Endothelial cell of umbilical vein (primary cell): ENCODE measurements at regions not wholly inside any gene's neighbourhood (a gene's known extent, or its start where the extent isn't known, plus 50 kb on each side); places are given as distances from the start of the nearest gene placed in this dataset.

Experiments used
- BruUV-seq: library from RNA; stranded (reverse); fragments of 400-500 nt; replicated peaks from 2 replicates; lab custom pipeline; 2021; lab: Mats Ljungman, UMichigan
- CTCF ChIA-PET: fragments of 300-600, 350-600 bp; sonication (Branson Sonifier 250); formaldehyde crosslinking; loops from one replicate; lab custom pipeline; 2021; ENCODE audit warnings: antibody characterized with exemption, inconsistent platforms; lab: Charles Lee
- POLR2A ChIA-PET: fragments of 300-600, 350-600 bp; sonication (Branson Sonifier 250); formaldehyde crosslinking; loops from one replicate; lab custom pipeline; 2021; ENCODE audit warnings: antibody characterized with exemption, inconsistent platforms; lab: Charles Lee
- DNase-seq: peaks from one replicate; pipeline ENCODE4 v3.0.0-alpha.2; 2011; ENCODE audit warnings: low read depth, low spot score
- FAIRE-seq: peaks from 2 replicates; lab custom pipeline; 2011; peaks lifted over from hg19 to GRCh38; lab: Jason Lieb, UNC
- H2AFZ ChIP-seq: 2 replicates; pipeline ENCODE4 v1.6.0; 2012; ENCODE audit warnings: low read depth, low read length, control low read depth, inconsistent platforms
- H3K27ac ChIP-seq: 2 replicates; pipeline ENCODE4 v1.5.1; 2011; ENCODE audit warnings: low read depth, mild to moderate bottlenecking, control low read depth, low read length, moderate library complexity; ENCODE audit not compliant: insufficient read depth
- H3K27me3 ChIP-seq, 2 experiments: 2 replicates each; pipeline versions ENCODE4 v1.6.0 to v1.6.1; 2011; ENCODE audit warnings: low read length in 2 of 2, mixed read lengths in 1 of 2; ENCODE audit not compliant: control insufficient read depth in 2 of 2, insufficient read depth in 2 of 2
- H3K36me3 ChIP-seq, 2 experiments: 2 replicates in 1 of 2; 3 replicates in 1 of 2; pipeline ENCODE4 v1.5.1; 2011; ENCODE audit warnings: low read length in 2 of 2, mild to moderate bottlenecking in 1 of 2, moderate library complexity in 1 of 2; ENCODE audit not compliant: control insufficient read depth in 2 of 2, insufficient read depth in 2 of 2; ENCODE audit errors: extremely low read depth in 1 of 2
- H3K4me1 ChIP-seq: 3 replicates; pipeline ENCODE4 v1.5.1; 2011; ENCODE audit warnings: mild to moderate bottlenecking, low read length; ENCODE audit not compliant: control insufficient read depth, insufficient read depth; ENCODE audit errors: extremely low read depth
- H3K4me2 ChIP-seq: 2 replicates; pipeline ENCODE4 v1.6.1; 2011; ENCODE audit warnings: low read length, control low read depth, mixed read lengths; ENCODE audit not compliant: insufficient read depth
- H3K4me3 ChIP-seq, 3 experiments: fragments of 200-600 bp in 1 of 3; sonication (generic), shearing (Covaris generic) in 1 of 3; replicated peaks in 1 of 3; 2 replicates each; pipeline ENCODE4 v1.5.1; 2011 to 2016; ENCODE audit warnings: control low read depth in 3 of 3, low read length in 3 of 3, mild to moderate bottlenecking in 2 of 3, inconsistent platforms in 1 of 3, low read depth in 1 of 3, moderate library complexity in 1 of 3; ENCODE audit not compliant: insufficient read depth in 1 of 3
- H3K79me2 ChIP-seq: 2 replicates; pipeline ENCODE4 v1.6.0; 2012; ENCODE audit warnings: low read length, inconsistent platforms; ENCODE audit not compliant: control insufficient read depth, insufficient read depth
- H3K9ac ChIP-seq: replicated peaks from 2 replicates; pipeline ENCODE3; 2011; ENCODE audit warnings: low read length, control low read depth; ENCODE audit not compliant: insufficient read depth; ENCODE audit errors: extremely low read depth
- H3K9me1 ChIP-seq: replicated peaks from 3 replicates; pipeline ENCODE4 v1.6.0; 2011; ENCODE audit warnings: mild to moderate bottlenecking, low read length; ENCODE audit not compliant: control insufficient read depth, insufficient read depth; ENCODE audit errors: extremely low read depth
- H3K9me3 ChIP-seq: replicated peaks from 2 replicates; pipeline ENCODE4 v1.5.1; 2012; ENCODE audit warnings: low read length, inconsistent platforms; ENCODE audit not compliant: control insufficient read depth, insufficient read depth
- H4K20me1 ChIP-seq: replicated peaks from 2 replicates; pipeline ENCODE3; 2011; ENCODE audit warnings: mild to moderate bottlenecking, low read length; ENCODE audit not compliant: control insufficient read depth, insufficient read depth; ENCODE audit errors: extremely low read depth
- EZH2 ChIP-seq: IDR thresholded peaks from 2 replicates; pipeline ENCODE4 v1.6.1; 2012; ENCODE audit warnings: borderline replicate concordance, low read depth, mild to moderate bottlenecking, moderate library complexity, low read length, inconsistent platforms; ENCODE audit not compliant: severe bottlenecking
- FOS ChIP-seq: IDR thresholded peaks from 2 replicates; pipeline ENCODE4 v1.6.1; 2011; ENCODE audit warnings: mild to moderate bottlenecking, low read length, moderate library complexity, borderline replicate concordance; ENCODE audit not compliant: insufficient read depth
- GATA2 ChIP-seq: IDR thresholded peaks from 2 replicates; pipeline ENCODE4 v1.7.0; 2011; ENCODE audit warnings: low read depth, mild to moderate bottlenecking, moderate library complexity, mixed read lengths, low read length; ENCODE audit not compliant: insufficient read length, insufficient read depth
- JUN ChIP-seq: IDR thresholded peaks from 2 replicates; pipeline ENCODE4 v1.6.1; 2011; ENCODE audit warnings: borderline replicate concordance, low read depth; ENCODE audit not compliant: insufficient read length, insufficient read depth
- MAX ChIP-seq: IDR thresholded peaks from 2 replicates; pipeline ENCODE4 v1.6.1; 2011; ENCODE audit not compliant: insufficient read depth, insufficient read length
- MYC ChIP-seq: IDR thresholded peaks from one replicate; pipeline ENCODE4 v1.6.1; 2011; ENCODE audit warnings: mild to moderate bottlenecking, low read depth, low read length
- POLR2A ChIP-seq: IDR thresholded peaks from 2 replicates; pipeline ENCODE4 v1.6.1; 2012; ENCODE audit warnings: low read depth, mild to moderate bottlenecking, control low read depth, low read length
- POLR2AphosphoS5 ChIP-seq: IDR thresholded peaks from 2 replicates; pipeline ENCODE4 v1.6.1; 2012; ENCODE audit warnings: low read depth, mild to moderate bottlenecking, control low read depth, low read length, moderate library complexity; ENCODE audit not compliant: insufficient read depth
- dilution Hi-C: fragments of 300-500 bp; cut with MboI; formaldehyde crosslinking; loops from one replicate; pipeline ENCODE4 v1.15.0; 2019; ENCODE audit warnings: low sequenced_read_pairs; ENCODE audit not compliant: extremely low pct_ligation_motif_present
- intact Hi-C: fragments of 100-400 bp; cut with micrococcal nuclease; formaldehyde crosslinking; loops from one replicate; pipeline ENCODE4 v1.10.0; 2022

- dilution Hi-C loops (no loop called here), intact Hi-C loops (no loop called here)
- TF ChIP-seq POLR2AphosphoS5, result no peak
- TF ChIP-seq MYC, result no peak
- TF ChIP-seq POLR2A, result no peak
- TF ChIP-seq FOS, result no peak
- TF ChIP-seq JUN, result no peak
- TF ChIP-seq EZH2, result no peak
- no peak for TF ChIP-seq MAX
- no peaks in the 10 kb centered on the region for H3K79me2 ChIP-seq
- no peak overlapping the region for H3K4me2 ChIP-seq
- H4K20me1 ChIP-seq, result no peaks in the 10 kb centered on the region
- ChIA-PET POLR2A (no interaction called here), CTCF (no interaction called here)
- H3K27me3 ChIP-seq, result no peaks in the 10 kb centered on the region
- no TSS peak for BruUV-seq
- H3K9me1 ChIP-seq, result no peaks in the 10 kb centered on the region
- no peak overlapping the region for H3K4me3 ChIP-seq
- H2AFZ ChIP-seq, result no peak overlapping the region
- no peaks in the 10 kb centered on the region for H3K4me1 ChIP-seq
- no peak overlapping the region for H3K27ac ChIP-seq
- DNase-seq, result no peak
- no peaks in the 10 kb centered on the region for H3K36me3 ChIP-seq
- peaks cover 5% of the 10 kb centered on the region for H3K9me3 ChIP-seq
- no peak overlapping the region for H3K9ac ChIP-seq
- no peak for FAIRE-seq
Measured at GRCh38 chr2:122610948-122611609, 855.6 kb downstream of the TSN start.

GRCh38 chr2:122622934-122623333, 867.5 kb downstream of the TSN start:
- BruUV-seq, result no TSS peak
- POLR2A ChIA-PET, result no interaction called here
- no peak for TF ChIP-seq POLR2AphosphoS5
- TF ChIP-seq MAX, result no peak
- TF ChIP-seq JUN, result no peak
- no peak for TF ChIP-seq EZH2
- no peak for TF ChIP-seq MYC
- no peak for TF ChIP-seq FOS
- no peak for TF ChIP-seq POLR2A
- no peak for TF ChIP-seq GATA2
- Histone ChIP-seq H3K36me3 (no peaks in the 10 kb centered on the region), H4K20me1 (no peaks in the 10 kb centered on the region), H2AFZ (no peak overlapping the region), H3K9me3 (peaks cover 3% of the 10 kb centered on the region), H3K27me3 (no peaks in the 10 kb centered on the region), H3K4me1 (no peaks in the 10 kb centered on the region), H3K79me2 (no peaks in the 10 kb centered on the region), H3K4me3 (no peak overlapping the region), H3K27ac (no peak overlapping the region), H3K9ac (no peak overlapping the region), H3K9me1 (no peaks in the 10 kb centered on the region), H3K4me2 (no peak overlapping the region)
- no peak for DNase-seq
- CTCF ChIA-PET, result no interaction called here
- intact Hi-C loops, result no loop called here
- dilution Hi-C loops, result no loop called here
- no peak for FAIRE-seq
